DND-41 (cell line): ENCODE measurements at regions not wholly inside any gene's neighbourhood (a gene's known extent, or its start where the extent isn't known, plus 50 kb on each side); places are given as distances from the start of the nearest gene placed in this dataset.

Experiments
- ATAC-seq: fragments of 200-7000 bp; cut with Tn5 transposase; 3 replicates; pipeline ENCODE4 v1.9.1; 2021; ENCODE audit warnings: low read depth; ENCODE audit not compliant: insufficient read depth
- DNase-seq: peaks from one replicate; pipeline ENCODE4 v3.0.0-alpha.2; 2020
- H2AFZ ChIP-seq: 2 replicates; pipeline ENCODE4 v1.6.0; 2012; ENCODE audit warnings: low read depth, low read length
- H3K27ac ChIP-seq: 2 replicates; pipeline ENCODE4 v1.5.1; 2012; ENCODE audit warnings: low read length, inconsistent platforms
- H3K27me3 ChIP-seq: fragments of 200-600 bp; sonication (generic); 2 replicates; pipeline ENCODE4 v1.6.0; 2012; ENCODE audit warnings: low read length, mild to moderate bottlenecking, inconsistent platforms; ENCODE audit not compliant: insufficient read depth, poor library complexity
- H3K36me3 ChIP-seq: 2 replicates; pipeline ENCODE4 v1.5.1; 2012; ENCODE audit warnings: low read length, inconsistent platforms; ENCODE audit not compliant: insufficient read depth
- H3K4me1 ChIP-seq: 2 replicates; pipeline ENCODE4 v1.5.1; 2012; ENCODE audit warnings: mild to moderate bottlenecking, low read length; ENCODE audit not compliant: insufficient read depth
- H3K4me2 ChIP-seq: 2 replicates; pipeline ENCODE4 v1.6.0; 2012; ENCODE audit warnings: mild to moderate bottlenecking, moderate library complexity, low read length, inconsistent platforms; ENCODE audit not compliant: insufficient read depth
- H3K4me3 ChIP-seq, 2 experiments: fragments of 200-600 bp in 1 of 2; shearing (Covaris generic) in 1 of 2; 2 replicates each; pipeline ENCODE4 v1.5.1; 2012 to 2016; ENCODE audit warnings: inconsistent platforms in 2 of 2, low read length in 2 of 2, mild to moderate bottlenecking in 2 of 2, low read depth in 1 of 2, moderate library complexity in 1 of 2
- H3K79me2 ChIP-seq: 2 replicates; pipeline ENCODE4 v1.6.0; 2012; ENCODE audit warnings: low read length, inconsistent platforms; ENCODE audit not compliant: insufficient read depth
- H3K9ac ChIP-seq: 2 replicates; pipeline ENCODE4 v1.6.0; 2012; ENCODE audit warnings: low read depth, mild to moderate bottlenecking, inconsistent platforms, low read length, moderate library complexity
- H3K9me3 ChIP-seq: 2 replicates; pipeline ENCODE4 v1.5.1; 2012; ENCODE audit warnings: low read length, moderate library complexity, mild to moderate bottlenecking, inconsistent platforms; ENCODE audit not compliant: insufficient read depth, severe bottlenecking
- H4K20me1 ChIP-seq: 2 replicates; pipeline ENCODE4 v1.6.0; 2012; ENCODE audit warnings: low read length; ENCODE audit not compliant: insufficient read depth
- CTCF ChIP-seq: IDR thresholded peaks from 2 replicates; pipeline ENCODE4 v1.5.1; 2012; ENCODE audit warnings: borderline replicate concordance, low read length, moderate library complexity, mild to moderate bottlenecking; ENCODE audit not compliant: poor library complexity, severe bottlenecking; ENCODE audit errors: extremely low read depth
- EZH2 ChIP-seq: IDR thresholded peaks from 3 replicates; pipeline ENCODE4 v1.6.1; 2012; ENCODE audit warnings: borderline replicate concordance, low read depth, mild to moderate bottlenecking, moderate library complexity, low read length, inconsistent platforms; ENCODE audit not compliant: severe bottlenecking

- Histone ChIP-seq H3K27me3 (no peaks in the 10 kb centered on the region), H3K9ac (no peak overlapping the region), H3K4me1 (no peaks in the 10 kb centered on the region), H3K4me2 (no peak overlapping the region), H3K9me3 (no peaks in the 10 kb centered on the region), H3K4me3 (no peak overlapping the region), H2AFZ (no peak overlapping the region), H3K36me3 (no peaks in the 10 kb centered on the region), H3K27ac (no peak overlapping the region), H4K20me1 (no peaks in the 10 kb centered on the region), H3K79me2 (no peaks in the 10 kb centered on the region)
- ATAC-seq: no peak
- DNase-seq: no peak
- TF ChIP-seq CTCF: no peak
- no peak for TF ChIP-seq EZH2
These were observed 209.1 kb downstream of the HRH4 start for GRCh38 chr18:24669502-24669901.

GRCh38 chr18:24672165-24672941 is 211.9 kb downstream of the HRH4 start:
- H3K79me2 ChIP-seq: no peaks in the 10 kb centered on the region
- H3K27me3 ChIP-seq: peaks cover 4% of the 10 kb centered on the region
- no peak overlapping the region for H3K9ac ChIP-seq
- H4K20me1 ChIP-seq: no peaks in the 10 kb centered on the region
- H3K27ac ChIP-seq: no peak overlapping the region
- no peak for ATAC-seq
- no peaks in the 10 kb centered on the region for H3K4me1 ChIP-seq
- no peak for DNase-seq
- H2AFZ ChIP-seq: no peak overlapping the region
- no peak overlapping the region for H3K4me2 ChIP-seq
- no peak overlapping the region for H3K4me3 ChIP-seq
- no peaks in the 10 kb centered on the region for H3K9me3 ChIP-seq
- H3K36me3 ChIP-seq: no peaks in the 10 kb centered on the region
- TF ChIP-seq EZH2: no peak
- TF ChIP-seq CTCF: no peak

GRCh38 chr18:24674200-24674599 is 213.8 kb downstream of the HRH4 start:
- no peaks in the 10 kb centered on the region for H3K9me3 ChIP-seq
- no peaks in the 10 kb centered on the region for H4K20me1 ChIP-seq
- DNase-seq (no peak), ATAC-seq (no peak)
- H2AFZ ChIP-seq: no peak overlapping the region
- no peak overlapping the region for H3K27ac ChIP-seq
- no peaks in the 10 kb centered on the region for H3K79me2 ChIP-seq
- no peaks in the 10 kb centered on the region for H3K36me3 ChIP-seq
- no peak overlapping the region for H3K4me3 ChIP-seq
- no peak for TF ChIP-seq EZH2
- no peak for TF ChIP-seq CTCF
- H3K4me1 ChIP-seq: no peaks in the 10 kb centered on the region
- peaks cover 6% of the 10 kb centered on the region for H3K27me3 ChIP-seq
- no peak overlapping the region for H3K9ac ChIP-seq
- H3K4me2 ChIP-seq: no peak overlapping the region
